A172 (cell line): ENCODE measurements at regions not wholly inside any gene's neighbourhood (a gene's known extent, or its start where the extent isn't known, plus 50 kb on each side); places are given as distances from the start of the nearest gene placed in this dataset.

Experiments used
- DNase-seq: peaks from one replicate; pipeline ENCODE4 v3.0.0-alpha.2; 2015; ENCODE audit warnings: low spot score

- DNase-seq: no peak
These were observed 973.7 kb downstream of the UQCRFS1 start for GRCh38 chr19:28239270-28239669.

GRCh38 chr19:28238270-28238820 lies 974.6 kb downstream of the UQCRFS1 start:
- DNase-seq: no peak

- DNase-seq: no peak
These were observed 977.3 kb downstream of the UQCRFS1 start for GRCh38 chr19:28235606-28236125.

- DNase-seq: peak; percentile 46
These were observed 978.3 kb downstream of the UQCRFS1 start for GRCh38 chr19:28234637-28235036.

- DNase-seq: no peak
These were observed 984.1 kb downstream of the UQCRFS1 start for GRCh38 chr19:28228854-28229253.

GRCh38 chr19:28224441-28224840 lies 988.5 kb downstream of the UQCRFS1 start:
- DNase-seq: no peak

GRCh38 chr19:28221736-28222135 lies 991.2 kb downstream of the UQCRFS1 start:
- peak; percentile 54 for DNase-seq

- no peak for DNase-seq
These were observed 994.2 kb downstream of the UQCRFS1 start for GRCh38 chr19:28218728-28219127.

- DNase-seq: no peak
These were observed 995.9 kb downstream of the UQCRFS1 start for GRCh38 chr19:28217022-28217421.

- DNase-seq: peak; percentile 54
These were observed 999.4 kb downstream of the UQCRFS1 start for GRCh38 chr19:28213470-28214082.

- DNase-seq: no peak
These were observed 1002.1 kb downstream of the UQCRFS1 start for GRCh38 chr19:28210886-28211285.

GRCh38 chr19:28208745-28209144 lies 1004.2 kb downstream of the UQCRFS1 start:
- DNase-seq: peak; percentile 27

- no peak for DNase-seq
These were observed 1005.7 kb downstream of the UQCRFS1 start for GRCh38 chr19:28207244-28207643.

GRCh38 chr19:28201462-28201943 lies 1011.4 kb downstream of the UQCRFS1 start:
- DNase-seq: no peak

- DNase-seq: no peak
These were observed 1013.6 kb downstream of the UQCRFS1 start for GRCh38 chr19:28199323-28199722.

- no peak for DNase-seq
These were observed 1016.0 kb downstream of the UQCRFS1 start for GRCh38 chr19:28196961-28197360.

GRCh38 chr19:28196101-28196500 lies 1016.9 kb downstream of the UQCRFS1 start:
- DNase-seq: no peak

GRCh38 chr19:28185646-28186045 lies 1027.3 kb downstream of the UQCRFS1 start:
- no peak for DNase-seq

GRCh38 chr19:28184997-28185396 lies 1028.0 kb downstream of the UQCRFS1 start:
- peak; percentile 22 for DNase-seq

GRCh38 chr19:28176193-28176592 lies 1036.8 kb downstream of the UQCRFS1 start:
- DNase-seq: no peak

GRCh38 chr19:28171983-28172382 lies 1041.0 kb downstream of the UQCRFS1 start:
- DNase-seq: no peak

GRCh38 chr19:28170066-28170465 lies 1042.9 kb downstream of the UQCRFS1 start:
- DNase-seq: no peak

GRCh38 chr19:28169168-28169887 lies 1043.6 kb downstream of the UQCRFS1 start:
- DNase-seq: no peak
